ENCODE measurements at regions not wholly inside any gene's neighbourhood (a gene's known extent, or its start where the extent isn't known, plus 50 kb on each side); places are given as distances from the start of the nearest gene placed in this dataset.

DNA sequence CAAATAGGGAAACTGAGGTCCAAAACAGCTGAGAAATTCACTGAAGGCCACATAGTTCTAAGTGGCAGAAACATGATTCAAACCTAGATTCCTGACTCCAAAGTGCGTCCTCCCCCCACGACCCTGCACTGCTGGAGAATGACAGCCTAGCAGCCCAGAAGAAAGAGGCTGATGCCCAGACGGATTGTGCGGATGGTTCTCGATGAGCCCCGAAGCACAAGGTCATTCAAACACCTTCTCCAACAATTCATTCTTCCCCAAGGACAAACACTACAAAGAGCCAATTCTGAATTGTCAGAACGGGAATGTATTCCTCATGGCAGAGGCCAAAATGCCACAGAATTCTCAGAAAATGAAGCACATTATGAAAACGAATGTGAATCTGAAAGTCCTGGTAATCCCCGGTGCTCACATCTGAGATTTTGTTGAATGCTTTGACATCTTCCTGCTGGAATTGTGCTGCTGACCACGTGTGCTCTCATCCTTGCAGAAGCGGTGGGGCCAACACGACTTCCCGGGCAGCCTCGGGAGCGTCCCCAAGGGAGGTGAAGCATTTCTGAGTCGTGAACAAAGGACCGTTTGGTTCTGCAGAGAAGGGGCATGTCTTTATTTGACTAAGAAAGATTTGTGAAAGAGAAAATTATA lies 337.0 kb downstream of the EIPR1 start:
- DNase-seq = no peak
- H3K36me3 ChIP-seq = no peaks in the 10 kb centered on the region
- H3K4me3 ChIP-seq = no peak overlapping the region
- intact Hi-C loops (cut with DNase I; ENCODE audit: low total_unique reads) (no loop called here), in situ Hi-C loops (cut with MboI; ENCODE audit: low pct_ligation_motif_present in 1 of 4, low pct_unique_long_range_greater_than_20kb in 1 of 4, low sequenced_read_pairs in 3 of 4) (no loop called here)
- no peaks in the 10 kb centered on the region for H3K9me3 ChIP-seq
- 69 to 72% methylated on average over 6 to 17 of the region's 17 CpGs for WGBS, 2 donors (ENCODE audit: low coverage in 1 of 2)
- peaks cover 0 to 4% (median 2%) of the 10 kb centered on the region in 4 donors for H3K4me1 ChIP-seq
- no peak overlapping the region for H3K27ac ChIP-seq
- no peaks in the 10 kb centered on the region for H3K27me3 ChIP-seq
- TF ChIP-seq, protein P1, sequence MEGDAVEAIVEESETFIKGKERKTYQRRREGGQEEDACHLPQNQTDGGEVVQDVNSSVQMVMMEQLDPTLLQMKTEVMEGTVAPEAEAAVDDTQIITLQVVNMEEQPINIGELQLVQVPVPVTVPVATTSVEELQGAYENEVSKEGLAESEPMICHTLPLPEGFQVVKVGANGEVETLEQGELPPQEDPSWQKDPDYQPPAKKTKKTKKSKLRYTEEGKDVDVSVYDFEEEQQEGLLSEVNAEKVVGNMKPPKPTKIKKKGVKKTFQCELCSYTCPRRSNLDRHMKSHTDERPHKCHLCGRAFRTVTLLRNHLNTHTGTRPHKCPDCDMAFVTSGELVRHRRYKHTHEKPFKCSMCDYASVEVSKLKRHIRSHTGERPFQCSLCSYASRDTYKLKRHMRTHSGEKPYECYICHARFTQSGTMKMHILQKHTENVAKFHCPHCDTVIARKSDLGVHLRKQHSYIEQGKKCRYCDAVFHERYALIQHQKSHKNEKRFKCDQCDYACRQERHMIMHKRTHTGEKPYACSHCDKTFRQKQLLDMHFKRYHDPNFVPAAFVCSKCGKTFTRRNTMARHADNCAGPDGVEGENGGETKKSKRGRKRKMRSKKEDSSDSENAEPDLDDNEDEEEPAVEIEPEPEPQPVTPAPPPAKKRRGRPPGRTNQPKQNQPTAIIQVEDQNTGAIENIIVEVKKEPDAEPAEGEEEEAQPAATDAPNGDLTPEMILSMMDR (IDR thresholded peaks at IDR 0.05) = no peak
- TF ChIP-seq EP300 (IDR thresholded peaks at IDR 0.05; ENCODE audit: low read depth) = no peak
- TF ChIP-seq POLR2AphosphoS5 (IDR thresholded peaks at IDR 0.05) = no peak
- no peak for TF ChIP-seq POLR2A (IDR thresholded peaks at IDR 0.05)

GRCh38 chr2:3040066-3040428 lies 337.6 kb downstream of the EIPR1 start:
- in situ Hi-C loops (cut with MboI; ENCODE audit: low pct_ligation_motif_present in 1 of 4, low pct_unique_long_range_greater_than_20kb in 1 of 4, low sequenced_read_pairs in 3 of 4) (no loop called here), intact Hi-C loops (cut with DNase I; ENCODE audit: low total_unique reads) (no loop called here)
- no peaks in the 10 kb centered on the region for H3K27me3 ChIP-seq
- H3K9me3 ChIP-seq = no peaks in the 10 kb centered on the region
- H3K4me1 ChIP-seq = peaks cover 0 to 4% (median 2%) of the 10 kb centered on the region in 4 donors
- no peak for TF ChIP-seq POLR2A (IDR thresholded peaks at IDR 0.05)
- TF ChIP-seq EP300 (IDR thresholded peaks at IDR 0.05; ENCODE audit: low read depth) = no peak
- H3K36me3 ChIP-seq = no peaks in the 10 kb centered on the region
- no peak overlapping the region for H3K4me3 ChIP-seq
- DNase-seq = no peak
- no peak overlapping the region for H3K27ac ChIP-seq
- WGBS, 2 donors (ENCODE audit: low coverage in 1 of 2) = 61 to 67% methylated on average over 1 to 2 of the region's 2 CpGs

DNA sequence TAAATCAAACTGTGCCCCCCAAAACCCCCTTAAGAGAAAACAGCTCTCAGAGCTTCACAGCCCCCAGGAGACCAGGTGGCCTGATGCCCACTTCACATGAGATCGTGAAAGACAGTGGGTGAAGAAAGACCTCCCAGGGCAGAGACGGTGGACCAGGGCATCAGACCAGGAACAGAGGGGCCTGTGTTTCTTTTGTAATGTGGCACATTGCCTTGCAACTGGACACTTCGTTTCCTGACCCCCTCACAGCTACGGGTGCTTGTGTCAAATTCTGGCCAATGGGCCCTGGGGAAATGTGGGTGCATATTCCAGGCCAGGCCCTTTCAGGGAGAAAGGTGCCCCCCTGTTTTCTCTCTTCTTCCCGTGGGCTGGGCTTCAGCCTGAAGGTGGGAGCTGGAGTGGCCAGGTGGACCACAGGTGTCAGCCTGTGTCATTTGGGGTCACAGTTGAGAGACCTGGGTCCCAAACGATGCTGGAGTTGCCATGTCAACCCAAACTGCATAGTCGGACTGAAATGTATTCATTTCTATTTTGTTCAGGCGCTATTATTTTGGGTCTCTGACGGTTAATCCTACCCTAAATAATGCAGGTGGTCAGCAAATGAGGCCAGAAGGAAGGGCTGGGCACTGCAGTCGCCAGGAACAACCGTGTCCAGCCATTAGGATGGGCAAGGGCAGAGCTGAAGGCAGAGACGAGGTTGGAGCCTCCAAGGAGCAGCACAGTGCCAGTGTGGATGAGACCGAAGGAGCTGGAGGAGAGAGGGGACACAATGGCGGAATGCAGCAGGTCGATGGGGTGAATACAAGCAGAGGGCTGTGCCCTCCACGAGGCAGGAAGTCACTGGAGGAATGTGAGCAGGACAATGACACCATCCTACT lies 338.2 kb downstream of the EIPR1 start:
- no peak overlapping the region for H3K27ac ChIP-seq
- H3K4me3 ChIP-seq = no peak overlapping the region
- intact Hi-C loops (cut with DNase I; ENCODE audit: low total_unique reads) = no loop called here
- 60 to 84% methylated on average over 2 to 16 of the region's 16 CpGs for WGBS, 2 donors (ENCODE audit: low coverage in 1 of 2)
- no peak for TF ChIP-seq POLR2A (IDR thresholded peaks at IDR 0.05)
- no peak for TF ChIP-seq EP300 (IDR thresholded peaks at IDR 0.05; ENCODE audit: low read depth)
- TF ChIP-seq POLR2AphosphoS5 (IDR thresholded peaks at IDR 0.05) = no peak
- TF ChIP-seq, protein P1 (IDR thresholded peaks at IDR 0.05) = no peak
- in situ Hi-C loops (cut with MboI; ENCODE audit: low pct_ligation_motif_present in 1 of 4, low pct_unique_long_range_greater_than_20kb in 1 of 4, low sequenced_read_pairs in 3 of 4) = no loop called here
- H3K9me3 ChIP-seq = no peaks in the 10 kb centered on the region
- no peaks in the 10 kb centered on the region for H3K27me3 ChIP-seq
- no peaks in the 10 kb centered on the region for H3K36me3 ChIP-seq
- H3K4me1 ChIP-seq = peaks cover 0 to 4% (median 2%) of the 10 kb centered on the region in 4 donors
- no peak for DNase-seq

GRCh38 chr2:3038636-3039035 lies 339.0 kb downstream of the EIPR1 start:
- intact Hi-C loops (cut with DNase I; ENCODE audit: low total_unique reads) = no loop called here
- no peak for DNase-seq
- no peak overlapping the region for H3K4me3 ChIP-seq
- no peaks in the 10 kb centered on the region for H3K36me3 ChIP-seq
- 81 to 88% methylated on average over 4 to 12 of the region's 12 CpGs for WGBS, 2 donors (ENCODE audit: low coverage in 1 of 2)
- H3K4me1 ChIP-seq = peaks cover 0 to 4% (median 2%) of the 10 kb centered on the region in 4 donors
- H3K27ac ChIP-seq = no peak overlapping the region
- H3K27me3 ChIP-seq = no peaks in the 10 kb centered on the region
- in situ Hi-C loops (cut with MboI; ENCODE audit: low pct_ligation_motif_present in 1 of 4, low pct_unique_long_range_greater_than_20kb in 1 of 4, low sequenced_read_pairs in 3 of 4) = no loop called here
- H3K9me3 ChIP-seq = no peaks in the 10 kb centered on the region
- TF ChIP-seq EP300 (IDR thresholded peaks at IDR 0.05; ENCODE audit: low read depth) (no peak), POLR2AphosphoS5 (IDR thresholded peaks at IDR 0.05) (no peak), POLR2A (IDR thresholded peaks at IDR 0.05) (no peak)
- TF ChIP-seq, protein P1 (IDR thresholded peaks at IDR 0.05) = no peak
